IMR-90 (cell line): ENCODE measurements at regions not wholly inside any gene's neighbourhood (a gene's known extent, or its start where the extent isn't known, plus 50 kb on each side); places are given as distances from the start of the nearest gene placed in this dataset.
A peak's percentile ranks its signal among the peaks of the same experiment; 100 is the strongest.

Experiments
- ATAC-seq: fragments of 200-7000 bp; cut with Tn5 transposase; 2 replicates; pipeline ENCODE4 v1.9.1; 2020; ENCODE audit warnings: low read depth, mild to moderate bottlenecking, moderate library complexity
- BruUV-seq: library from RNA; stranded (reverse); fragments of 400-500 nt; replicated peaks from 2 replicates; lab custom pipeline; 2021; lab: Mats Ljungman, UMichigan
- CTCF ChIA-PET: fragments of 300-600 bp; formaldehyde crosslinking; extraction: SDS; loops from one replicate; lab custom pipeline; 2021; ENCODE audit warnings: antibody characterized with exemption; lab: Yijun Ruan, JAX
- POLR2A ChIA-PET: fragments of 300-600 bp; sonication (Branson Sonifier 250); formaldehyde crosslinking; loops from one replicate; lab custom pipeline; 2022; ENCODE audit warnings: antibody characterized with exemption; ENCODE audit not compliant: unreplicated experiment; lab: Charles Lee
- DNase-seq: peaks from one replicate; pipeline ENCODE4 v3.0.0; 2013
- H2AFZ ChIP-seq: replicated peaks from 2 replicates; pipeline ENCODE3; 2013; ENCODE audit warnings: low read length, mild to moderate bottlenecking; ENCODE audit not compliant: poor library complexity
- H2AK5ac ChIP-seq: 2 replicates; pipeline ENCODE4 v1.6.1; 2013; ENCODE audit warnings: low read depth, low read length, inconsistent platforms
- H2AK9ac ChIP-seq: replicated peaks from 2 replicates; pipeline ENCODE3; 2013; ENCODE audit warnings: mild to moderate bottlenecking, low read depth, low read length, moderate library complexity; ENCODE audit not compliant: poor library complexity
- H2BK120ac ChIP-seq: 2 replicates; pipeline ENCODE4 v1.6.1; 2013; ENCODE audit warnings: low read depth, low read length, inconsistent platforms
- H2BK15ac ChIP-seq: 3 replicates; pipeline ENCODE4 v1.6.1; 2013; ENCODE audit warnings: low read depth, low read length, inconsistent platforms
- H2BK20ac ChIP-seq: 2 replicates; pipeline ENCODE4 v1.6.1; 2013; ENCODE audit warnings: low read depth, mild to moderate bottlenecking, inconsistent platforms, low read length, moderate library complexity
- H2BK5ac ChIP-seq: 2 replicates; pipeline ENCODE4 v1.6.1; 2013; ENCODE audit warnings: mild to moderate bottlenecking, low read depth, low read length, inconsistent platforms; ENCODE audit not compliant: poor library complexity, severe bottlenecking
- H3K14ac ChIP-seq: replicated peaks from 2 replicates; pipeline ENCODE4 v1.6.1; 2013; ENCODE audit warnings: low read depth, low read length, inconsistent platforms
- H3K18ac ChIP-seq: 2 replicates; pipeline ENCODE4 v1.6.1; 2013; ENCODE audit warnings: low read depth, low read length, control low read depth
- H3K23ac ChIP-seq: 2 replicates; pipeline ENCODE4 v1.6.1; 2013; ENCODE audit warnings: low read depth, low read length, inconsistent platforms
- H3K27ac ChIP-seq: 2 replicates; pipeline ENCODE4 v1.5.1; 2013; ENCODE audit warnings: mild to moderate bottlenecking, control low read depth, low read length; ENCODE audit not compliant: insufficient read depth
- H3K27me3 ChIP-seq: 2 replicates; pipeline ENCODE4 v1.6.1; 2013; ENCODE audit warnings: low read length; ENCODE audit not compliant: control insufficient read depth, insufficient read depth
- H3K36me3 ChIP-seq: 2 replicates; pipeline ENCODE4 v1.6.1; 2013; ENCODE audit warnings: low read length, mixed read lengths; ENCODE audit not compliant: control insufficient read depth, insufficient read depth
- H3K4ac ChIP-seq: 2 replicates; pipeline ENCODE4 v1.6.1; 2013; ENCODE audit warnings: low read depth, low read length, inconsistent platforms
- H3K4me1 ChIP-seq: 2 replicates; pipeline ENCODE4 v1.6.1; 2013; ENCODE audit warnings: low read length, mixed read lengths; ENCODE audit not compliant: control insufficient read depth, insufficient read depth
- H3K4me2 ChIP-seq: 2 replicates; pipeline ENCODE4 v1.6.1; 2013; ENCODE audit warnings: low read depth, mild to moderate bottlenecking, control low read depth, low read length, moderate library complexity
- H3K4me3 ChIP-seq: 2 replicates; pipeline ENCODE4 v1.5.1; 2013; ENCODE audit warnings: low read depth, mild to moderate bottlenecking, control low read depth, low read length, moderate library complexity; ENCODE audit not compliant: insufficient read depth
- H3K56ac ChIP-seq: 2 replicates; pipeline ENCODE4 v1.6.1; 2013; ENCODE audit warnings: low read length, inconsistent platforms; ENCODE audit not compliant: insufficient read depth; ENCODE audit errors: extremely low read depth
- H3K79me1 ChIP-seq, 2 experiments: 2 replicates each; pipeline ENCODE4 v1.6.1; 2013; ENCODE audit warnings: low read length in 2 of 2, inconsistent platforms in 1 of 2, low read depth in 1 of 2
- H3K9ac ChIP-seq: 2 replicates; pipeline ENCODE4 v1.6.1; 2013; ENCODE audit warnings: low read depth, low read length, control low read depth
- H3K9me1 ChIP-seq: 2 replicates; pipeline ENCODE4 v1.6.1; 2013; ENCODE audit warnings: low read length, inconsistent platforms; ENCODE audit not compliant: insufficient read depth
- H3K9me3 ChIP-seq: 2 replicates; pipeline ENCODE4 v1.6.1; 2013; ENCODE audit warnings: low read length; ENCODE audit not compliant: control insufficient read depth, insufficient read depth
- H4K20me1 ChIP-seq: 2 replicates; pipeline ENCODE4 v1.6.1; 2013; ENCODE audit warnings: low read length, inconsistent platforms; ENCODE audit not compliant: insufficient read depth
- H4K5ac ChIP-seq: 2 replicates; pipeline ENCODE4 v1.6.1; 2013; ENCODE audit warnings: mild to moderate bottlenecking, low read depth, low read length, control low read depth
- H4K8ac ChIP-seq, 2 experiments: 2 replicates each; pipeline ENCODE4 v1.6.1; 2013; ENCODE audit warnings: low read depth in 2 of 2, low read length in 2 of 2, control low read depth in 1 of 2, inconsistent platforms in 1 of 2
- H4K91ac ChIP-seq: 2 replicates; pipeline ENCODE4 v1.6.1; 2013; ENCODE audit warnings: low read depth, low read length, inconsistent platforms; ENCODE audit not compliant: insufficient read depth
- CHD1 ChIP-seq: IDR thresholded peaks from 2 replicates; pipeline ENCODE4 v1.6.1; 2012; ENCODE audit warnings: low read depth, low read length, improper control_type of control experiment
- WGBS, 2 experiments: methylation state at CpG; one replicate each; pipeline versions ENCODE4 v1.1.5 to v1.1.7; 2013; ENCODE audit warnings: missing lambda C conversion rate in 2 of 2; ENCODE audit not compliant: insufficient read length in 1 of 2; ENCODE audit errors: extremely low coverage in 2 of 2; 5-methylcytosine and 5-hydroxymethylcytosine counted together
- dilution Hi-C: fragments of 300-500 bp; cut with HindIII; formaldehyde crosslinking; loops from one replicate; pipeline ENCODE4 v1.14.3; 2018; ENCODE audit warnings: low sequenced_read_pairs; ENCODE audit not compliant: unreplicated experiment
- in situ Hi-C: fragments of 300-500 bp; cut with MboI; formaldehyde crosslinking; loops from 3 replicates; pipeline ENCODE4 v1.14.3; 2019; ENCODE audit warnings: low sequenced_read_pairs, inconsistent platforms, mixed read lengths
- intact Hi-C: fragments of 100-400 bp; cut with micrococcal nuclease; formaldehyde crosslinking; loops from 2 replicates; pipeline ENCODE4 v1.10.0; 2022
- TF ChIP-seq, protein P1 (sequence below): fragments of 150-350 bp; IDR thresholded peaks from 2 replicates; pipeline ENCODE4 v1.6.1; 2017; ENCODE audit warnings: mild to moderate bottlenecking, antibody characterized with exemption, low read length, low read depth

DNA sequence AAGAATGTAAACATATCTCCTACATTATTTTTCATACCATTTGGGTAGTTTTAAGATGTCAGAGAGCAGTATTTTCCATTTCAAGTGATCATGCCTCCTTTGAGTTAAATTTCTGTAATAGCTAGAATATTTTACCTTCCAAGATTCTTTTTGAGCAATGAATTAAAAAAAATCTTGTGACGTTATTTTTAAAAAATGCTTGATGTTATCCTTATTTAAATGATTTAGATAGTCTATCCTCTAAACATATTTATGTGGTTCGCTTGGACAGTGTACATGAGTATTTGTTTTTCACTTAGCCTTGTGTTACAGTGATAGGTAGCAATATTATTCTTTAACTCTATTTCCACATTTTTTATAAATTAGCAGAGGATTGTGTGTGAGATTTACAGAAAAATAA lies 639.2 kb upstream of the CDH2 start:
- WGBS, 2 experiments, result no CpG with 5 or more reads among the region's 2 CpGs
- intact Hi-C loops (no loop called here), in situ Hi-C loops (no loop called here), dilution Hi-C loops (no loop called here)
- H3K79me1 ChIP-seq, result no peaks in the 10 kb centered on the region
- H3K9me1 ChIP-seq, result no peaks in the 10 kb centered on the region
- H2AK9ac ChIP-seq, result no peak overlapping the region
- H2BK15ac ChIP-seq, result no peak overlapping the region
- H3K14ac ChIP-seq, result no peak overlapping the region
- H3K23ac ChIP-seq, result no peak overlapping the region
- H3K36me3 ChIP-seq, result no peaks in the 10 kb centered on the region
- no peak overlapping the region for H4K8ac ChIP-seq
- no peak overlapping the region for H3K4me3 ChIP-seq
- no peaks in the 10 kb centered on the region for H3K27me3 ChIP-seq
- H3K56ac ChIP-seq, result no peak overlapping the region
- H2AFZ ChIP-seq, result no peak overlapping the region
- no peaks in the 10 kb centered on the region for H3K9me3 ChIP-seq
- TF ChIP-seq, protein P1, sequence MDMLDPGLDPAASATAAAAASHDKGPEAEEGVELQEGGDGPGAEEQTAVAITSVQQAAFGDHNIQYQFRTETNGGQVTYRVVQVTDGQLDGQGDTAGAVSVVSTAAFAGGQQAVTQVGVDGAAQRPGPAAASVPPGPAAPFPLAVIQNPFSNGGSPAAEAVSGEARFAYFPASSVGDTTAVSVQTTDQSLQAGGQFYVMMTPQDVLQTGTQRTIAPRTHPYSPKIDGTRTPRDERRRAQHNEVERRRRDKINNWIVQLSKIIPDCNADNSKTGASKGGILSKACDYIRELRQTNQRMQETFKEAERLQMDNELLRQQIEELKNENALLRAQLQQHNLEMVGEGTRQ, result no peak
- TF ChIP-seq CHD1, result no peak
- no peaks in the 10 kb centered on the region for H4K20me1 ChIP-seq
- CTCF ChIA-PET, result no interaction called here
- DNase-seq, result peak; percentile 18
- H3K4me1 ChIP-seq, result no peaks in the 10 kb centered on the region
- POLR2A ChIA-PET, result no interaction called here
- no peak overlapping the region for H3K27ac ChIP-seq
- no peak overlapping the region for H4K5ac ChIP-seq
- H3K18ac ChIP-seq, result no peak overlapping the region
- H3K9ac ChIP-seq, result no peak overlapping the region
- H3K4me2 ChIP-seq, result no peak overlapping the region
- BruUV-seq, result no TSS peak
- H2BK120ac ChIP-seq, result no peak overlapping the region
- H2BK5ac ChIP-seq, result peak overlapping the region; percentile 45
- H2BK20ac ChIP-seq, result no peak overlapping the region
- H2AK5ac ChIP-seq, result no peak overlapping the region
- H4K91ac ChIP-seq, result no peak overlapping the region
- ATAC-seq, result peak; percentile 83
- no peak overlapping the region for H3K4ac ChIP-seq
